ENCODE measurements at regions not wholly inside any gene's neighbourhood (a gene's known extent, or its start where the extent isn't known, plus 50 kb on each side); places are given as distances from the start of the nearest gene placed in this dataset.

DNA sequence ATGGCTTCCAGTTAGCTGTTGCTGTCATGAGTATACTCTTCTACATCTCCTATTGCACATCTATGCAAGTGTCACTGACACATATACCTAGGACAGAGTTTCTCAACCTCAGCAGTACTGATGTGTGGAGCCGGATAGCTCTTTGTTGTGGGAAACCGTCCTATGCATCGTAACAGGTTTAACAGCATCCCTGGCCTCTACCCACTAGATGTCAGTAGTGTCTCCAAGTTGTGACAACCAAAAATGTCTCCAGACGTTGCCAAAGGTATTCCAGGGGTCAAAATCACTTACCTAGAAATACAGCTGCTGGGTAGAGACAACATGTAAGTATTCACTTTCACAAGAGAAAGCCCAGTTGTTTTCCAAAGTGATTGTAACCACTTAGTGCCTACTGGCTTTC lies 637.6 kb downstream of the RNF144B start:
- no peak for TF ChIP-seq EZH2 (IDR thresholded peaks at IDR 0.05; ENCODE audit: borderline replicate concordance, low read depth, low read length, severe bottlenecking)
- TF ChIP-seq, protein P1, sequence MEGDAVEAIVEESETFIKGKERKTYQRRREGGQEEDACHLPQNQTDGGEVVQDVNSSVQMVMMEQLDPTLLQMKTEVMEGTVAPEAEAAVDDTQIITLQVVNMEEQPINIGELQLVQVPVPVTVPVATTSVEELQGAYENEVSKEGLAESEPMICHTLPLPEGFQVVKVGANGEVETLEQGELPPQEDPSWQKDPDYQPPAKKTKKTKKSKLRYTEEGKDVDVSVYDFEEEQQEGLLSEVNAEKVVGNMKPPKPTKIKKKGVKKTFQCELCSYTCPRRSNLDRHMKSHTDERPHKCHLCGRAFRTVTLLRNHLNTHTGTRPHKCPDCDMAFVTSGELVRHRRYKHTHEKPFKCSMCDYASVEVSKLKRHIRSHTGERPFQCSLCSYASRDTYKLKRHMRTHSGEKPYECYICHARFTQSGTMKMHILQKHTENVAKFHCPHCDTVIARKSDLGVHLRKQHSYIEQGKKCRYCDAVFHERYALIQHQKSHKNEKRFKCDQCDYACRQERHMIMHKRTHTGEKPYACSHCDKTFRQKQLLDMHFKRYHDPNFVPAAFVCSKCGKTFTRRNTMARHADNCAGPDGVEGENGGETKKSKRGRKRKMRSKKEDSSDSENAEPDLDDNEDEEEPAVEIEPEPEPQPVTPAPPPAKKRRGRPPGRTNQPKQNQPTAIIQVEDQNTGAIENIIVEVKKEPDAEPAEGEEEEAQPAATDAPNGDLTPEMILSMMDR (IDR thresholded peaks at IDR 0.05; ENCODE audit: borderline replicate concordance, extremely low read depth, low read length, poor library complexity, severe bottlenecking) = peak; percentile 54
